ENCODE measurements at regions not wholly inside any gene's neighbourhood (a gene's known extent, or its start where the extent isn't known, plus 50 kb on each side); places are given as distances from the start of the nearest gene placed in this dataset.
"Not testable (repeated sequence)": the region's sequence is repeated elsewhere in the genome, so short reads cannot be mapped to it uniquely, and the experiment has no call there.

GRCh38 chr1:181318858-181319235 lies 164.5 kb upstream of the CACNA1E start:
- DNase-seq (ENCODE audit: low spot score): no peak

DNA sequence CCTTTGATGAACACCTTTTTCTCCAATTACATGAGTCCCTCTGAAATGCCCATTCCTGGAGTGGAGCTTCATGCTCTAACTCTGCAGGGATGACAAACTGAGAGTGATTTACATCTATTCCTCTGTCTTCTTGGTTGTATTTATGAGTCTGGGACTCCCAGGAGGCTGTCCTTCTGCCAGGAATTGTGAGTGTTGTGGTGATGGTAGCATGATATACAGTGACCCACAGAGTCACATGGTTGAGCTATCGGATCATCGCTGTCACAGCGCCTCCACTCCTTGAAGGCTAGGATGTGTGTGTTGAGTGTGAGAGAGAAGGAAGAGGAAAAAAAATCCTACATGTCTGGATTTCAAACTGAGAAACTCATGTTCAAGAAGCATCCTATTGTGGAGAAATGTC lies 163.4 kb upstream of the CACNA1E start:
- no peak for TF ChIP-seq CTCF (IDR thresholded peaks at IDR 0.05; ENCODE audit: extremely low read depth, missing control alignments)
- no peak for DNase-seq (ENCODE audit: low spot score)

More at GRCh38 chr1:181318858-181319235, 164.5 kb upstream of the CACNA1E start:
- no peak for TF ChIP-seq CTCF (IDR thresholded peaks at IDR 0.05; ENCODE audit: extremely low read depth, missing control alignments)

GRCh38 chr1:181324797-181325616 lies 158.3 kb upstream of the CACNA1E start:
- DNase-seq (ENCODE audit: low spot score): no peak
- no peak for TF ChIP-seq CTCF (IDR thresholded peaks at IDR 0.05; ENCODE audit: extremely low read depth, missing control alignments)

GRCh38 chr1:181325765-181326164 lies 157.6 kb upstream of the CACNA1E start:
- DNase-seq (ENCODE audit: low spot score): not testable (repeated sequence)

DNA sequence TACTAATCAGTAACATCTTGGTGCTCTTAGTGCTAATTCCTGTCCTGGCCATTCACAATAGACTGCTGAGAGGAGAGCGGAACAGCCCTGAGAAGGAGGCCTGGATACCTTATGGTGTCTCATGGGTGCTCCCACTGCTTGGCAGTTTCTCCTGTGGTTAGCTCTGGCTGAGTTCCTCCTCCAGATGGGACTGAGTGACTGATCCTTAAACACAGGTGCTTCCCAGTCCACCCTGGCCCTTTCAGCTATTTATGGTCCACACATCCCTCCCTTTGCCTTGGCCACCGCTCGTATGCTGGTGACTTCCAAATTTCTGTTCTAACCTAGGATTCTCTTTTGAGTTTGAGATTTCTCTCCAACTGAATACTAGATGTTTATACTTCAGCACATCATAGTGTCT lies 157.0 kb upstream of the CACNA1E start:
- TF ChIP-seq CTCF (IDR thresholded peaks at IDR 0.05; ENCODE audit: extremely low read depth, missing control alignments): no peak
- DNase-seq (ENCODE audit: low spot score): no peak

- no peak for DNase-seq (ENCODE audit: low spot score)
- no peak for TF ChIP-seq CTCF (IDR thresholded peaks at IDR 0.05; ENCODE audit: extremely low read depth, missing control alignments)
These were observed 155.5 kb upstream of the CACNA1E start for GRCh38 chr1:181327796-181328195.

DNA sequence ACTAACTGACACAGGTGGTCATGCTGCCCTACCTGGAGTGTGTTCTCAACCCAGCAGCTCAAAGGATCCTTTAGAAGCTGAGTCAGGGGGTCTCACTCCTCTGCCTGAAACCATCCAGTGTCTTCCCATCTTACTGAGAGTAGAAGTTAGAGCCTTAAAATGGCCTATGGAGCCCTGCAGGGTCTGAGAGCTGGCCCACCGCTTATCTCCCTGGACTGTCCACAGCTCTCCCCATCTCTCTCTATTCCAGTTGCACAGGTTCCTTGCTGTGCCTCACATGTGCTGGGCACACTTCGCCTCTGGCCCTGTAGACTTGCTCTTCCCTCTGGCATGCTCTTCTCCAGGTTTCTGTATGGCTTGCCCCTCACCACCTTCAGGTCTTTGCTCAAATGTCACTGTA lies 148.6 kb upstream of the CACNA1E start:
- DNase-seq (ENCODE audit: low spot score): no peak
- no peak for TF ChIP-seq CTCF (IDR thresholded peaks at IDR 0.05; ENCODE audit: extremely low read depth, missing control alignments)

DNA sequence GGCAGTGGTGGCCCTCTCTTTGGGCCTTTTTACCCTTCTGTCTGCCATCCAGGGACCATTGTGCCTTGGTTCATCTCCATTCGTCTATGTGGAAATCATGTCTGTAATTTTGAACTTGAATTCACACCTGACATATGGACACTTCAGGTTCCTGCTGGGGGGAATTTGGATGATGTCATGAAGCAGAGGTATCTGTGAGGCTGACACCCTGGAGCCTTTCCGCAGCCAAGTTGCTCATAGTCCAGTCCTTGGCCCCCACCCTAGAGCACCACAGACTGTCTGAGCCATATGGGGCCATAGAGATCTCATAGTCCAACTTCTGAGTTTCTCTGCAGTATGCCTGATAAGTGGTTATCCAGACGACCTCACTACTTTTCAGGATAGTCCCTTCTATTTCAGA lies 147.7 kb upstream of the CACNA1E start:
- DNase-seq (ENCODE audit: low spot score): no peak
- no peak for TF ChIP-seq CTCF (IDR thresholded peaks at IDR 0.05; ENCODE audit: extremely low read depth, missing control alignments)
